MM.1S (cell line): ENCODE measurements at regions not wholly inside any gene's neighbourhood (a gene's known extent, or its start where the extent isn't known, plus 50 kb on each side); places are given as distances from the start of the nearest gene placed in this dataset.

Source experiments
- CTCF ChIP-seq: fragments of 300-600 bp; sonication (generic); IDR thresholded peaks from 2 replicates; pipeline ENCODE4 v1.5.1; 2016; ENCODE audit warnings: antibody characterized with exemption, low read length, mixed read lengths
- EZH2phosphoT487 ChIP-seq: fragments of 300-600 bp; sonication (generic); IDR thresholded peaks from 2 replicates; pipeline ENCODE4 v1.6.1; 2018; ENCODE audit warnings: antibody characterized with exemption, low read length

GRCh38 chr1:98221923-98222322 is 301.1 kb upstream of the DPYD start:
- no peak for TF ChIP-seq EZH2phosphoT487
- no peak for TF ChIP-seq CTCF
